ENCODE measurements at regions not wholly inside any gene's neighbourhood (a gene's known extent, or its start where the extent isn't known, plus 50 kb on each side); places are given as distances from the start of the nearest gene placed in this dataset.

- Histone ChIP-seq H3K4me1 (ENCODE audit: insufficient read depth) (peaks cover 29% of the 10 kb centered on the region), H3K9me2 (ENCODE audit: insufficient read depth) (no peaks in the 10 kb centered on the region), H2AFZ (peak overlapping the region; percentile 79), H3F3A (ENCODE audit: insufficient read depth) (peaks cover 37% of the 10 kb centered on the region), H3K9me3 (ENCODE audit: low read depth) (no peaks in the 10 kb centered on the region), H3K27ac (peak overlapping the region; percentile 41), H3K36me3 (ENCODE audit: low read depth) (no peaks in the 10 kb centered on the region), H3K4me3 (peak overlapping the region; percentile 45), H3K27me3 (replicated peaks; ENCODE audit: insufficient read depth) (no peaks in the 10 kb centered on the region; the same call in 1 of the 2 replicates), H3K9ac (0 out of 2 replicates have a peak overlapping the region, but pooled peaks have one; percentile 5), H3K4me2 (ENCODE audit: unreplicated experiment) (peak overlapping the region; percentile 72), H4K20me1 (ENCODE audit: insufficient read depth) (no peaks in the 10 kb centered on the region), H3K79me2 (ENCODE audit: insufficient read depth) (no peaks in the 10 kb centered on the region)
- WGBS, 2 experiments (ENCODE audit: low coverage in 1 of 2, low lambda C conversion rate in 2 of 2, missing lambda C conversion rate in 2 of 2): 1 to 3% methylated on average over 7 of the region's 7 CpGs
- peak; percentile 56 for DNase-seq
- no peak for TF ChIP-seq EZH2phosphoT487 (IDR thresholded peaks at IDR 0.05; ENCODE audit: insufficient read depth, low read depth)
- no peak for TF ChIP-seq EZH2 (IDR thresholded peaks at IDR 0.05; ENCODE audit: insufficient read depth, poor library complexity, severe bottlenecking)
- in situ Hi-C loops (cut with MboI): no loop called here
Observed at GRCh38 chr5:113807427-113807991, 294.0 kb downstream of the YTHDC2 start.

GRCh38 chr5:113808956-113809355, 295.5 kb downstream of the YTHDC2 start:
- no peak overlapping the region for H3K9ac ChIP-seq
- 14% methylated on average over 1 of the region's 1 CpG for WGBS, 2 experiments (ENCODE audit: low coverage in 1 of 2, low lambda C conversion rate in 2 of 2, missing lambda C conversion rate in 2 of 2)
- no peaks in the 10 kb centered on the region for H3K79me2 ChIP-seq (ENCODE audit: insufficient read depth)
- TF ChIP-seq EZH2 (IDR thresholded peaks at IDR 0.05; ENCODE audit: insufficient read depth, poor library complexity, severe bottlenecking) (no peak), EZH2phosphoT487 (IDR thresholded peaks at IDR 0.05; ENCODE audit: insufficient read depth, low read depth) (no peak)
- H4K20me1 ChIP-seq (ENCODE audit: insufficient read depth): no peaks in the 10 kb centered on the region
- no peaks in the 10 kb centered on the region for H3K36me3 ChIP-seq (ENCODE audit: low read depth)
- no peak overlapping the region for H3K4me3 ChIP-seq
- no peak overlapping the region for H2AFZ ChIP-seq
- DNase-seq: no peak
- no peaks in the 10 kb centered on the region for H3K9me3 ChIP-seq (ENCODE audit: low read depth)
- no peaks in the 10 kb centered on the region for H3K9me2 ChIP-seq (ENCODE audit: insufficient read depth)
- H3K27me3 ChIP-seq (replicated peaks; ENCODE audit: insufficient read depth): no peaks in the 10 kb centered on the region
- in situ Hi-C loops (cut with MboI): no loop called here
- H3K27ac ChIP-seq: no peak overlapping the region
- peaks cover 29% of the 10 kb centered on the region for H3K4me1 ChIP-seq (ENCODE audit: insufficient read depth)
- no peak overlapping the region for H3K4me2 ChIP-seq (ENCODE audit: unreplicated experiment)
- peaks cover 37% of the 10 kb centered on the region for H3F3A ChIP-seq (ENCODE audit: insufficient read depth)

- TF ChIP-seq EZH2 (IDR thresholded peaks at IDR 0.05; ENCODE audit: insufficient read depth, poor library complexity, severe bottlenecking) (no peak), EZH2phosphoT487 (IDR thresholded peaks at IDR 0.05; ENCODE audit: insufficient read depth, low read depth) (no peak)
- Histone ChIP-seq H3K36me3 (ENCODE audit: low read depth) (no peaks in the 10 kb centered on the region), H4K20me1 (ENCODE audit: insufficient read depth) (no peaks in the 10 kb centered on the region), H3K27me3 (replicated peaks; ENCODE audit: insufficient read depth) (no peaks in the 10 kb centered on the region), H3K27ac (no peak overlapping the region), H3K4me1 (ENCODE audit: insufficient read depth) (peaks cover 29% of the 10 kb centered on the region), H3K9me3 (ENCODE audit: low read depth) (no peaks in the 10 kb centered on the region), H3K4me2 (ENCODE audit: unreplicated experiment) (no peak overlapping the region), H2AFZ (no peak overlapping the region), H3K9ac (no peak overlapping the region), H3K4me3 (no peak overlapping the region), H3K9me2 (ENCODE audit: insufficient read depth) (no peaks in the 10 kb centered on the region), H3K79me2 (ENCODE audit: insufficient read depth) (no peaks in the 10 kb centered on the region), H3F3A (ENCODE audit: insufficient read depth) (peaks cover 37% of the 10 kb centered on the region)
- WGBS, 2 experiments (ENCODE audit: low coverage in 1 of 2, low lambda C conversion rate in 2 of 2, missing lambda C conversion rate in 2 of 2): 5 to 8% methylated on average over 2 of the region's 2 CpGs
- no peak for DNase-seq
- in situ Hi-C loops (cut with MboI): no loop called here
Observed at GRCh38 chr5:113809626-113810025, 296.1 kb downstream of the YTHDC2 start.

GRCh38 chr5:113813466-113813865, 300.0 kb downstream of the YTHDC2 start:
- no peak overlapping the region for H3K4me3 ChIP-seq
- no peaks in the 10 kb centered on the region for H3K27me3 ChIP-seq (replicated peaks; ENCODE audit: insufficient read depth)
- no peaks in the 10 kb centered on the region for H3K36me3 ChIP-seq (ENCODE audit: low read depth)
- no peak for TF ChIP-seq EZH2phosphoT487 (IDR thresholded peaks at IDR 0.05; ENCODE audit: insufficient read depth, low read depth)
- TF ChIP-seq EZH2 (IDR thresholded peaks at IDR 0.05; ENCODE audit: insufficient read depth, poor library complexity, severe bottlenecking): no peak
- in situ Hi-C loops (cut with MboI): no loop called here
- H2AFZ ChIP-seq: no peak overlapping the region
- no peaks in the 10 kb centered on the region for H3K79me2 ChIP-seq (ENCODE audit: insufficient read depth)
- H3K9me3 ChIP-seq (ENCODE audit: low read depth): no peaks in the 10 kb centered on the region
- H3F3A ChIP-seq (ENCODE audit: insufficient read depth): peaks cover 5% of the 10 kb centered on the region; the same call in 1 of the 2 replicates
- H3K27ac ChIP-seq: no peak overlapping the region
- no peaks in the 10 kb centered on the region for H3K4me1 ChIP-seq (ENCODE audit: insufficient read depth)
- H3K9me2 ChIP-seq (ENCODE audit: insufficient read depth): no peaks in the 10 kb centered on the region
- H4K20me1 ChIP-seq (ENCODE audit: insufficient read depth): no peaks in the 10 kb centered on the region
- no peak overlapping the region for H3K4me2 ChIP-seq (ENCODE audit: unreplicated experiment)
- no peak for DNase-seq
- H3K9ac ChIP-seq: no peak overlapping the region

GRCh38 chr5:113817683-113818082, 304.2 kb downstream of the YTHDC2 start:
- Histone ChIP-seq H3K79me2 (ENCODE audit: insufficient read depth) (no peaks in the 10 kb centered on the region), H3K9me3 (ENCODE audit: low read depth) (no peaks in the 10 kb centered on the region), H4K20me1 (ENCODE audit: insufficient read depth) (no peaks in the 10 kb centered on the region), H3K9ac (no peak overlapping the region), H3K27me3 (replicated peaks; ENCODE audit: insufficient read depth) (no peaks in the 10 kb centered on the region), H3K4me1 (ENCODE audit: insufficient read depth) (no peaks in the 10 kb centered on the region), H3K4me3 (no peak overlapping the region), H3K4me2 (ENCODE audit: unreplicated experiment) (no peak overlapping the region), H3K27ac (no peak overlapping the region), H3K9me2 (ENCODE audit: insufficient read depth) (no peaks in the 10 kb centered on the region), H3F3A (ENCODE audit: insufficient read depth) (no peaks in the 10 kb centered on the region), H2AFZ (no peak overlapping the region), H3K36me3 (ENCODE audit: low read depth) (no peaks in the 10 kb centered on the region)
- in situ Hi-C loops (cut with MboI): no loop called here
- no peak for DNase-seq
- 20 to 22% methylated on average over 3 of the region's 3 CpGs for WGBS, 2 experiments (ENCODE audit: low coverage in 1 of 2, low lambda C conversion rate in 2 of 2, missing lambda C conversion rate in 2 of 2)
- TF ChIP-seq EZH2 (IDR thresholded peaks at IDR 0.05; ENCODE audit: insufficient read depth, poor library complexity, severe bottlenecking) (no peak), EZH2phosphoT487 (IDR thresholded peaks at IDR 0.05; ENCODE audit: insufficient read depth, low read depth) (no peak)
